ENCODE measurements at regions not wholly inside any gene's neighbourhood (a gene's known extent, or its start where the extent isn't known, plus 50 kb on each side); places are given as distances from the start of the nearest gene placed in this dataset.

- TF ChIP-seq CTCF (optimal IDR thresholded peaks at IDR 0.05 in 1 of 3, IDR thresholded peaks at IDR 0.05 in 1 of 3, conservative IDR thresholded peaks at IDR 0.05 in 1 of 3; ENCODE audit: extremely low read depth in 1 of 3, insufficient read depth in 2 of 3, low read length in 3 of 3): no peak
- no peak for TF ChIP-seq EZH2 (IDR thresholded peaks at IDR 0.05; ENCODE audit: low read length)
Observed at GRCh38 chr12:98317939-98318899, 197.2 kb upstream of the TMPO start.

All from keratinocyte (primary cell).